ENCODE measurements at regions not wholly inside any gene's neighbourhood (a gene's known extent, or its start where the extent isn't known, plus 50 kb on each side); places are given as distances from the start of the nearest gene placed in this dataset.

- intact Hi-C loops (cut with DNase I), result loop anchor here in 1 of 2 donors (10.0 kb wide), 1 partner anchor 77 kb away; no protein-coding TSS in a partner anchor
- ATAC-seq (no peak), DNase-seq (no peak)
- 60 to 66% (median 63%) methylated on average over 6 of the region's 6 CpGs for WGBS, 3 donors
- peaks cover 0 to 39% (median 4%) of the 10 kb centered on the region in 3 donors for H3K27me3 ChIP-seq (ENCODE audit: insufficient read depth in 3 of 3, low read length in 2 of 3)
- H3K27ac ChIP-seq, result no peak overlapping the region
- no peaks in the 10 kb centered on the region for H3K36me3 ChIP-seq (ENCODE audit: insufficient read depth in 1 of 2, low read depth in 1 of 2)
- no peaks in the 10 kb centered on the region for H3K9me3 ChIP-seq
- H3K4me3 ChIP-seq, result no peak overlapping the region
- H3K4me1 ChIP-seq, result no peaks in the 10 kb centered on the region
- TF ChIP-seq CTCF (IDR thresholded peaks at IDR 0.05), result no peak
Observed at GRCh38 chr3:10712121-10712520, 103.9 kb upstream of the SLC6A11 start.

GRCh38 chr3:10713656-10714055, 102.4 kb upstream of the SLC6A11 start:
- Histone ChIP-seq H3K27ac (no peak overlapping the region), H3K9me3 (no peaks in the 10 kb centered on the region), H3K27me3 (ENCODE audit: insufficient read depth in 3 of 3, low read length in 2 of 3) (peaks cover 0 to 26% (median 0%) of the 10 kb centered on the region in 3 donors), H3K4me3 (no peak overlapping the region), H3K36me3 (ENCODE audit: insufficient read depth in 1 of 2, low read depth in 1 of 2) (no peaks in the 10 kb centered on the region), H3K4me1 (no peaks in the 10 kb centered on the region)
- no peak for TF ChIP-seq CTCF (IDR thresholded peaks at IDR 0.05)
- intact Hi-C loops (cut with DNase I), result loop anchor here in 1 of 2 donors (10.0 kb wide), 1 partner anchor 79 kb away; no protein-coding TSS in a partner anchor
- ATAC-seq (no peak), DNase-seq (no peak)
- WGBS, 3 donors, result 51 to 58% (median 52%) methylated on average over 6 of the region's 6 CpGs

GRCh38 chr3:10715886-10716285, 100.1 kb upstream of the SLC6A11 start:
- no peak for ATAC-seq
- Histone ChIP-seq H3K4me3 (no peak overlapping the region), H3K4me1 (no peaks in the 10 kb centered on the region), H3K27ac (no peak overlapping the region), H3K36me3 (ENCODE audit: insufficient read depth in 1 of 2, low read depth in 1 of 2) (no peaks in the 10 kb centered on the region), H3K9me3 (no peaks in the 10 kb centered on the region), H3K27me3 (ENCODE audit: insufficient read depth in 3 of 3, low read length in 2 of 3) (peaks cover 0 to 14% (median 0%) of the 10 kb centered on the region in 3 donors)
- no peak for DNase-seq
- intact Hi-C loops (cut with DNase I), result loop anchor here in 1 of 2 donors (10.0 kb wide), 1 partner anchor 81 kb away; no protein-coding TSS in a partner anchor
- TF ChIP-seq CTCF (IDR thresholded peaks at IDR 0.05), result no peak
- WGBS, 3 donors, result 83 to 92% (median 88%) methylated on average over 3 of the region's 3 CpGs

GRCh38 chr3:10716964-10717363, 99.1 kb upstream of the SLC6A11 start:
- no peak for ATAC-seq
- Histone ChIP-seq H3K27me3 (ENCODE audit: insufficient read depth in 3 of 3, low read length in 2 of 3) (peaks cover 0 to 11% (median 0%) of the 10 kb centered on the region in 3 donors), H3K9me3 (no peaks in the 10 kb centered on the region), H3K4me3 (no peak overlapping the region), H3K4me1 (no peaks in the 10 kb centered on the region), H3K27ac (no peak overlapping the region), H3K36me3 (ENCODE audit: insufficient read depth in 1 of 2, low read depth in 1 of 2) (no peaks in the 10 kb centered on the region)
- WGBS, 3 donors, result 82 to 88% (median 87%) methylated on average over 8 of the region's 8 CpGs
- no peak for TF ChIP-seq CTCF (IDR thresholded peaks at IDR 0.05)
- no peak for DNase-seq
- intact Hi-C loops (cut with DNase I), result loop anchor here in 1 of 2 donors (10.0 kb wide), 1 partner anchor 82 kb away; no protein-coding TSS in a partner anchor

- H3K4me3 ChIP-seq, result no peak overlapping the region
- DNase-seq, result no peak
- no peak for TF ChIP-seq CTCF (IDR thresholded peaks at IDR 0.05)
- intact Hi-C loops (cut with DNase I), result loop anchor here in 1 of 2 donors (10.0 kb wide), 1 partner anchor 83 kb away; no protein-coding TSS in a partner anchor
- no peak for ATAC-seq
- H3K4me1 ChIP-seq, result no peaks in the 10 kb centered on the region
- WGBS, 3 donors, result 84 to 85% (median 85%) methylated on average over 4 of the region's 4 CpGs
- no peak overlapping the region for H3K27ac ChIP-seq
- no peaks in the 10 kb centered on the region for H3K9me3 ChIP-seq
- H3K36me3 ChIP-seq (ENCODE audit: insufficient read depth in 1 of 2, low read depth in 1 of 2), result no peaks in the 10 kb centered on the region
- peaks cover 0 to 4% (median 0%) of the 10 kb centered on the region in 3 donors for H3K27me3 ChIP-seq (ENCODE audit: insufficient read depth in 3 of 3, low read length in 2 of 3)
Observed at GRCh38 chr3:10717756-10718155, 98.3 kb upstream of the SLC6A11 start.
